ENCODE measurements at regions not wholly inside any gene's neighbourhood (a gene's known extent, or its start where the extent isn't known, plus 50 kb on each side); places are given as distances from the start of the nearest gene placed in this dataset.

DNA sequence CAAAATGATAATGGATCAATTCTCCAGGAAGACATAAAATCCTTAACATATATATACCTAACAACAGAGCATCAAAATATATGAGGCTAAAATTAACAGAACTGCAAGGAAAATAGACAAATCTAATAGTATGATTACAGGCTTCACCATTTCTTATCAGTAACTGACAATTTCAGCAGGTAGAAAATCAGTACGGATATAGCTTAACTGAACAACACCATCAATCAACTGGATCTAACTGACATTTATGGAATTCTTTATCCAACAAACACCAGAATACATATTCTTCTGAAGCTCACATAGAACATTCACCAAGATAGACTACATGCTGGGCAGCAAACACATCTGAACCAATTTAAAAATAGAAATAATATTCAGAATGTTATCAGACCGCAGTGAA, 121.1 kb upstream of the CDC14C start:
- no peaks in the 10 kb centered on the region for H3K36me3 ChIP-seq (ENCODE audit: control insufficient read depth in 1 of 2, insufficient read depth in 2 of 2, low read length in 1 of 2)
- ATAC-seq (ENCODE audit: low FRiP score): no peak
- intact Hi-C loops (cut with DNase I): no loop called here
- DNase-seq: no peak
- H3K27ac ChIP-seq (ENCODE audit: low read depth in 1 of 2, low read length in 2 of 2): no peak overlapping the region
- H3K27me3 ChIP-seq (ENCODE audit: control insufficient read depth in 1 of 2, insufficient read depth in 2 of 2, low read length in 1 of 2): no peaks in the 10 kb centered on the region
- H3K4me3 ChIP-seq (ENCODE audit: low read length in 2 of 2): no peak overlapping the region
- WGBS, 2 donors: 58 to 61% methylated on average over 2 of the region's 2 CpGs
- H3K9me3 ChIP-seq (ENCODE audit: control insufficient read depth, low read length): no peaks in the 10 kb centered on the region
- H3K4me1 ChIP-seq (ENCODE audit: control insufficient read depth in 1 of 2, insufficient read depth in 2 of 2, low read length in 2 of 2): no peaks in the 10 kb centered on the region

DNA sequence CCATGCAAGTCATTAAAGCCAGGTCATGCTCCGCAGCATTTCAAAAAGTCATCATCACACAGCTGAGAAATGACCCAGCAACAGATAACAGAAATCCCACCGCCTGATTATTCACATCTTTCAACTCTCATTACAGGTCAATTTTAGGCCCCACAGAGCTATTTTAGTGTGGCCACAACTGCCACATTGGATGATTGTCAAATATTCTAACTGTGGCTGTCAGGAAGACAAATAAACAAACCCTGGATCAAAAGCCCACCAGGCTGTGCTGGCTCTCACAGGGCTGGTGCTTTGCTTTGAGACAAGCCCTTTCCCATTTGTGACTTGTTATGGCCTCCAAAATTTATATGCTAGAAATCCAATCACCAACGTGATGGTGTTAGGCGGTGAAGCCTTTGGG, 117.6 kb upstream of the CDC14C start:
- 16 to 19% methylated on average over 4 of the region's 4 CpGs for WGBS, 2 donors
- H3K9me3 ChIP-seq (ENCODE audit: control insufficient read depth, low read length): no peaks in the 10 kb centered on the region
- no peaks in the 10 kb centered on the region for H3K36me3 ChIP-seq (ENCODE audit: control insufficient read depth in 1 of 2, insufficient read depth in 2 of 2, low read length in 1 of 2)
- intact Hi-C loops (cut with DNase I): no loop called here
- ATAC-seq (ENCODE audit: low FRiP score) (no peak), DNase-seq (no peak)
- no peak overlapping the region for H3K4me3 ChIP-seq (ENCODE audit: low read length in 2 of 2)
- no peaks in the 10 kb centered on the region for H3K4me1 ChIP-seq (ENCODE audit: control insufficient read depth in 1 of 2, insufficient read depth in 2 of 2, low read length in 2 of 2)
- no peak overlapping the region for H3K27ac ChIP-seq (ENCODE audit: low read depth in 1 of 2, low read length in 2 of 2)
- no peaks in the 10 kb centered on the region for H3K27me3 ChIP-seq (ENCODE audit: control insufficient read depth in 1 of 2, insufficient read depth in 2 of 2, low read length in 1 of 2)

DNA sequence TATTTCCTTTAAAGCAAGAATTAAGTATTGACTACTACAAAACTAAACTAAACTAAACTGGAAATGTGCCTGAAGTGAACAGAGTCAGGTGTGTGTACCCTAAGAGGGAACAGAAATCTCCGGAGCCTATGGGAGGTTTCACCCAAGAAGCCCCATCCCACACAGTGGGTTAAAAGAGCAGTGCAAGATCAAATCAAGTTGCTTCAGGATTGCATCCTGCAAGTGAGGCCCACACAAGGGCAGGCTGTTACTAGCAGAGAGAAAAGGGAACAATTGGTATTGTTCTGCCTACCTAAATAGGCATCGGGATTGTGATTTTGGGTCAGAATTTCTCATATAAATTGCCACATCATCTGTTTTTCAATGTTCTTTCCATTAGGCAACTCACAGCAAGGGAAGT, 113.3 kb upstream of the CDC14C start:
- Histone ChIP-seq H3K27ac (ENCODE audit: low read depth in 1 of 2, low read length in 2 of 2) (no peak overlapping the region), H3K4me3 (ENCODE audit: low read length in 2 of 2) (no peak overlapping the region), H3K4me1 (ENCODE audit: control insufficient read depth in 1 of 2, insufficient read depth in 2 of 2, low read length in 2 of 2) (no peaks in the 10 kb centered on the region), H3K9me3 (ENCODE audit: control insufficient read depth, low read length) (no peaks in the 10 kb centered on the region), H3K36me3 (ENCODE audit: control insufficient read depth in 1 of 2, insufficient read depth in 2 of 2, low read length in 1 of 2) (no peaks in the 10 kb centered on the region), H3K27me3 (ENCODE audit: control insufficient read depth in 1 of 2, insufficient read depth in 2 of 2, low read length in 1 of 2) (no peaks in the 10 kb centered on the region)
- WGBS, 2 donors: 68 to 86% methylated on average over 2 of the region's 2 CpGs
- DNase-seq (no peak), ATAC-seq (ENCODE audit: low FRiP score) (no peak)
- intact Hi-C loops (cut with DNase I): no loop called here

DNA sequence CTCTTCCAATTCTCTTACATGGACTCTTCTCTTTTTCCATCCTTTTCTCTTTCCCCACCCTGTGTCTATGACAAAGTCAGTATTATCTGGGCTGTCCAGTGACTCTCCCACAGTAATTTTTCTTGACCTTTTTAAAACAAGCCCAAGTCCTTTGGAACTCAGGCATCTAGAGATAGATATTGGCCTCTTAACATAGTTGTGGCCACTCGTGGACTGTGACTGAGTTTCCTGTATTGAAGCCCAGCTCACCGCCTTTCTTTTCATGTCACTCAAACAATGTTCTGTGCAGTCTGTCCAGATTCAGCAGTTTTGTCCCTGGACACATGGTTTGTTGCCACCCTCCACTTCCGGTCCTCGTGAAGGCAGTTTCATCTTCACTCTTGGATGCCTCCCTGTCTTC, 110.9 kb upstream of the CDC14C start:
- no peak overlapping the region for H3K4me3 ChIP-seq (ENCODE audit: low read length in 2 of 2)
- intact Hi-C loops (cut with DNase I): no loop called here
- no peak overlapping the region for H3K27ac ChIP-seq (ENCODE audit: low read depth in 1 of 2, low read length in 2 of 2)
- no peaks in the 10 kb centered on the region for H3K36me3 ChIP-seq (ENCODE audit: control insufficient read depth in 1 of 2, insufficient read depth in 2 of 2, low read length in 1 of 2)
- H3K27me3 ChIP-seq (ENCODE audit: control insufficient read depth in 1 of 2, insufficient read depth in 2 of 2, low read length in 1 of 2): no peaks in the 10 kb centered on the region
- no peaks in the 10 kb centered on the region for H3K4me1 ChIP-seq (ENCODE audit: control insufficient read depth in 1 of 2, insufficient read depth in 2 of 2, low read length in 2 of 2)
- WGBS, 2 donors: 72% methylated on average over 4 of the region's 4 CpGs
- peak in 1 of 2 donors; percentile 9 for DNase-seq
- H3K9me3 ChIP-seq (ENCODE audit: control insufficient read depth, low read length): no peaks in the 10 kb centered on the region
- no peak for ATAC-seq (ENCODE audit: low FRiP score)

DNA sequence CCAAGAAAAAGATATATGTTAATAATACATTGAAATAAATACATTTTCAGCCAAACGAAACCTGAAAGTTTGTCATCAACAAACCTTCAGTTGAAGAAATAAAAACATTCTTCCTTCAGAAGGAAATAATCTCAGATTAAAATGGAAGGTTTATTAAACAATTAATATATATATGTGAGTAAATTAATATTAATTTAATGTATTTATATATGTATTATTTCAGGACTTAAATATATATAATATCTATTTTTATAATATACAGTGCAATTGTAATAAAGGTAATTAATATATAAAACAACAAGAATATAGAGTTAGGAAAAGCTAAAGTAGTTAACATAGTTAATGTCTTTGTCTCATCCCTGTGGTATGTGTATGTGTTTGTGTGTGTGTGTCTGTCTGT, 102.2 kb upstream of the CDC14C start:
- no peaks in the 10 kb centered on the region for H3K36me3 ChIP-seq (ENCODE audit: control insufficient read depth in 1 of 2, insufficient read depth in 2 of 2, low read length in 1 of 2)
- no peak overlapping the region for H3K4me3 ChIP-seq (ENCODE audit: low read length in 2 of 2)
- H3K4me1 ChIP-seq (ENCODE audit: control insufficient read depth in 1 of 2, insufficient read depth in 2 of 2, low read length in 2 of 2): no peaks in the 10 kb centered on the region
- 86 to 91% methylated on average over 1 of the region's 1 CpG for WGBS, 2 donors
- H3K27me3 ChIP-seq (ENCODE audit: control insufficient read depth in 1 of 2, insufficient read depth in 2 of 2, low read length in 1 of 2): no peaks in the 10 kb centered on the region
- no peak overlapping the region for H3K27ac ChIP-seq (ENCODE audit: low read depth in 1 of 2, low read length in 2 of 2)
- ATAC-seq (ENCODE audit: low FRiP score): no peak
- intact Hi-C loops (cut with DNase I): no loop called here
- no peak for DNase-seq
- H3K9me3 ChIP-seq (ENCODE audit: control insufficient read depth, low read length): no peaks in the 10 kb centered on the region

DNA sequence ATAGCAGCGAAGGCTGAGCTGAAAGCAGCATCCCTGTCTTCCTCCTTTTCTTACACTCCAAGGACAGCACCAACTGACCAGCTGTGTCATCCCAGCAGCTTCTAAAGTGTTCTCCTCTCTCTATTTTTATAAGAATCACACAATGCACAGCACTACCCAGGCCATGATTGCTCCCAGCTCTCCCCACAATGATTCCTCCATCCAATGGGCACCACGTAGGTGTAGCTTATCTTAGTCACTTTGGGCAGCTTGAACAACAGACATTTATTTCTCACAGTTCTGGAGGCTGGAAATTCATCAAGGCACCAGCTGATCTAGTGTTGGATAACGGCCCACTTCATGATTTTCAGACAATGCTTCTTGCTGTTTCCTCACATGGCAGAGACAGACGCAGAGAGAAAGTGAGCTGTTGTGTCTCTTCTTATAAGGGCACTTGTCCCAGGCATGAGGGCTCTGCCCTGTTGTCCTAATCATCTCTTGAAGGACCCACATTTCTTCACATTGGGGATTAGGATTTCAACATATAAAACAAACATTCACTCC, 92.0 kb upstream of the CDC14C start:
- intact Hi-C loops (cut with DNase I): no loop called here
- ATAC-seq (ENCODE audit: low FRiP score) (no peak), DNase-seq (no peak)
- no peak overlapping the region for H3K27ac ChIP-seq (ENCODE audit: low read depth in 1 of 2, low read length in 2 of 2)
- no peak overlapping the region for H3K4me3 ChIP-seq (ENCODE audit: low read length in 2 of 2)
- H3K9me3 ChIP-seq (ENCODE audit: control insufficient read depth, low read length): no peaks in the 10 kb centered on the region
- peaks cover 0 to 2% of the 10 kb centered on the region in 2 donors for H3K27me3 ChIP-seq (ENCODE audit: control insufficient read depth in 1 of 2, insufficient read depth in 2 of 2, low read length in 1 of 2)
- WGBS, 2 donors: 67% methylated on average over 4 of the region's 4 CpGs
- no peaks in the 10 kb centered on the region for H3K36me3 ChIP-seq (ENCODE audit: control insufficient read depth in 1 of 2, insufficient read depth in 2 of 2, low read length in 1 of 2)
- H3K4me1 ChIP-seq (ENCODE audit: control insufficient read depth in 1 of 2, insufficient read depth in 2 of 2, low read length in 2 of 2): no peaks in the 10 kb centered on the region

DNA sequence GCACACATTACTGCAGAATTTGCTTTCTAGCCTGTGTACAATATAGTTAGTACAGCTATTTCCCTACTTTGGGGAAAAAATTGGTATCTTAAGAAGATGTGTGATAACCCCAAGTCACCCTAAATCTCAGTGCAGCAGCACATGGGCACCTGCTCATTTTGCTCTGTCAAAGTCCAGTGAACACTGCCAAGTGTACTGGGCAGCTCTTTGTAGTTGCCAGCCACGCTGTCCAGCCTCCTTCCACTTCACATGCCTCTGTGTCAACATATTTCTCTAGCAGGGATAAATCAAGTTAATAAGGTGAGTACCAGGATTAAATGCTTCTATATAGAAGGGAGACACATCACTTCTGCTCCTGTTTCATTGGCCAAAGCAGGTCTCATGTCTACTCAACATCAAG, 87.1 kb upstream of the CDC14C start:
- 46 to 65% methylated on average over 1 of the region's 1 CpG for WGBS, 2 donors
- H3K27ac ChIP-seq (ENCODE audit: low read depth in 1 of 2, low read length in 2 of 2): no peak overlapping the region
- no peak for DNase-seq
- intact Hi-C loops (cut with DNase I): no loop called here
- no peaks in the 10 kb centered on the region for H3K36me3 ChIP-seq (ENCODE audit: control insufficient read depth in 1 of 2, insufficient read depth in 2 of 2, low read length in 1 of 2)
- H3K4me1 ChIP-seq (ENCODE audit: control insufficient read depth in 1 of 2, insufficient read depth in 2 of 2, low read length in 2 of 2): no peaks in the 10 kb centered on the region
- peaks cover 0 to 2% of the 10 kb centered on the region in 2 donors for H3K27me3 ChIP-seq (ENCODE audit: control insufficient read depth in 1 of 2, insufficient read depth in 2 of 2, low read length in 1 of 2)
- ATAC-seq (ENCODE audit: low FRiP score): no peak
- no peaks in the 10 kb centered on the region for H3K9me3 ChIP-seq (ENCODE audit: control insufficient read depth, low read length)
- H3K4me3 ChIP-seq (ENCODE audit: low read length in 2 of 2): no peak overlapping the region

DNA sequence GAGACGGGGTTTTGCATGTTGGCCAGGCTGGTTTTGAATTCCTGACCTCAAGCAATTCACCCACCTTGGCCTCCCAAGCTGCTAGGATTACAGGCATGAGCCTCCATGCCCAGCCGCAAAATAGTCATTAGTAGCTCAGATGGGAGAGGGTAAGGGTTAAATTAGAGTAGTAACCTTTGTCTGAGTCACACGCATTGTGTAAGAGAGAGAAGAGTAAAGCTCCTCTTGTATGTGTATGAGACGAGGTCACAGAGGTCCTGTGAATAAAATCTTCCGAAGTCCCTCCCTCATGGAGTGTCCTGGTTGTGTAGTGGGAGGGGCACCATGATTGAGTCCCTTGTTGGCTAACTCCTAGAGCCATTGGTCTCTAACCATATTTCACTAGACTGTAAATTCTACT, 85.2 kb upstream of the CDC14C start:
- no peak for DNase-seq
- intact Hi-C loops (cut with DNase I): no loop called here
- H3K9me3 ChIP-seq (ENCODE audit: control insufficient read depth, low read length): no peaks in the 10 kb centered on the region
- H3K4me3 ChIP-seq (ENCODE audit: low read length in 2 of 2): no peak overlapping the region
- H3K27ac ChIP-seq (ENCODE audit: low read depth in 1 of 2, low read length in 2 of 2): no peak overlapping the region
- ATAC-seq (ENCODE audit: low FRiP score): no peak
- no peaks in the 10 kb centered on the region for H3K36me3 ChIP-seq (ENCODE audit: control insufficient read depth in 1 of 2, insufficient read depth in 2 of 2, low read length in 1 of 2)
- WGBS, 2 donors: 72 to 76% methylated on average over 5 of the region's 5 CpGs
- H3K27me3 ChIP-seq (ENCODE audit: control insufficient read depth in 1 of 2, insufficient read depth in 2 of 2, low read length in 1 of 2): peaks cover 0 to 2% of the 10 kb centered on the region in 2 donors
- no peaks in the 10 kb centered on the region for H3K4me1 ChIP-seq (ENCODE audit: control insufficient read depth in 1 of 2, insufficient read depth in 2 of 2, low read length in 2 of 2)

DNA sequence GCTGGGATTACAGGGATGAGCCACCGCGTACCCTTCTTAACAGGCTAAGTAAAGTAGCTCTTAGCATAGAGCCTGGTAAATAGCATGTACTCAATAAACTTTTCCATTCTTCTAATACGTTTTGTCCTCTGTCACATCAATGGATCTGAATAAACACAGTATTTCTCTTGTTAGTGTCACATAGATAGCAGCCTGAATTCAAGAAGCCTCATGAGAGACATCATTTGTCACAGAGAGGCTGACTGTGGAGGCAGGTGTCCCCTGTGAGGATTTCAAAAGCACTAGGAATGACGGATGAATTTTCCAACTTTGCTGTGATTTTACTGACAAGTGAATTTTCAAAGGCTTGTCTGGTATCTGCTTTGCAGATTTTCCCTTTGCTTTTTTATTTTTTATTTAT, 82.6 kb upstream of the CDC14C start:
- Histone ChIP-seq H3K9me3 (ENCODE audit: control insufficient read depth, low read length) (no peaks in the 10 kb centered on the region), H3K4me3 (ENCODE audit: low read length in 2 of 2) (no peak overlapping the region), H3K27me3 (ENCODE audit: control insufficient read depth in 1 of 2, insufficient read depth in 2 of 2, low read length in 1 of 2) (no peaks in the 10 kb centered on the region), H3K36me3 (ENCODE audit: control insufficient read depth in 1 of 2, insufficient read depth in 2 of 2, low read length in 1 of 2) (no peaks in the 10 kb centered on the region), H3K27ac (ENCODE audit: low read depth in 1 of 2, low read length in 2 of 2) (no peak overlapping the region), H3K4me1 (ENCODE audit: control insufficient read depth in 1 of 2, insufficient read depth in 2 of 2, low read length in 2 of 2) (no peaks in the 10 kb centered on the region)
- DNase-seq (no peak), ATAC-seq (ENCODE audit: low FRiP score) (no peak)
- intact Hi-C loops (cut with DNase I): no loop called here
- WGBS, 2 donors: 81 to 84% methylated on average over 4 of the region's 4 CpGs
